ENCODE measurements at regions not wholly inside any gene's neighbourhood (a gene's known extent, or its start where the extent isn't known, plus 50 kb on each side); places are given as distances from the start of the nearest gene placed in this dataset.

GRCh38 chr11:123371506-123372297 lies 58.4 kb upstream of the GRAMD1B start:
- Mint-ChIP-seq H3K36me3 (ENCODE audit: insufficient read depth) (no peaks in the 10 kb centered on the region), H3K9me3 (ENCODE audit: low read depth) (no peaks in the 10 kb centered on the region), H3K4me1 (ENCODE audit: low read depth) (no peaks in the 10 kb centered on the region), H3K27me3 (peaks cover 29% of the 10 kb centered on the region), H3K27ac (no peak overlapping the region), H3K4me3 (ENCODE audit: low read depth) (no peak overlapping the region)
- no peak for DNase-seq (ENCODE audit: low spot score, unreplicated experiment)
- no peak for TF ChIP-seq CTCF (IDR thresholded peaks at IDR 0.05; ENCODE audit: unreplicated experiment)

- TF ChIP-seq CTCF (IDR thresholded peaks at IDR 0.05; ENCODE audit: unreplicated experiment): no peak
- Mint-ChIP-seq H3K9me3 (ENCODE audit: low read depth) (no peaks in the 10 kb centered on the region), H3K4me1 (ENCODE audit: low read depth) (no peaks in the 10 kb centered on the region), H3K4me3 (ENCODE audit: low read depth) (no peak overlapping the region), H3K27me3 (peaks cover 41% of the 10 kb centered on the region), H3K27ac (no peak overlapping the region), H3K36me3 (ENCODE audit: insufficient read depth) (no peaks in the 10 kb centered on the region)
- no peak for DNase-seq (ENCODE audit: low spot score, unreplicated experiment)
Measured at GRCh38 chr11:123366924-123367323, 63.1 kb upstream of the GRAMD1B start.

GRCh38 chr11:123365955-123366354 lies 64.1 kb upstream of the GRAMD1B start:
- TF ChIP-seq CTCF (IDR thresholded peaks at IDR 0.05; ENCODE audit: unreplicated experiment): no peak
- H3K36me3 Mint-ChIP-seq (ENCODE audit: insufficient read depth): no peaks in the 10 kb centered on the region
- DNase-seq (ENCODE audit: low spot score, unreplicated experiment): no peak
- no peaks in the 10 kb centered on the region for H3K9me3 Mint-ChIP-seq (ENCODE audit: low read depth)
- no peak overlapping the region for H3K4me3 Mint-ChIP-seq (ENCODE audit: low read depth)
- no peak overlapping the region for H3K27ac Mint-ChIP-seq
- no peaks in the 10 kb centered on the region for H3K4me1 Mint-ChIP-seq (ENCODE audit: low read depth)
- H3K27me3 Mint-ChIP-seq: peaks cover 45% of the 10 kb centered on the region

- no peak overlapping the region for H3K27ac Mint-ChIP-seq
- TF ChIP-seq CTCF (IDR thresholded peaks at IDR 0.05; ENCODE audit: unreplicated experiment): no peak
- DNase-seq (ENCODE audit: low spot score, unreplicated experiment): no peak
- no peaks in the 10 kb centered on the region for H3K36me3 Mint-ChIP-seq (ENCODE audit: insufficient read depth)
- no peak overlapping the region for H3K4me3 Mint-ChIP-seq (ENCODE audit: low read depth)
- H3K4me1 Mint-ChIP-seq (ENCODE audit: low read depth): no peaks in the 10 kb centered on the region
- peaks cover 56% of the 10 kb centered on the region for H3K27me3 Mint-ChIP-seq
- H3K9me3 Mint-ChIP-seq (ENCODE audit: low read depth): no peaks in the 10 kb centered on the region
Measured at GRCh38 chr11:123364080-123364479, 66.0 kb upstream of the GRAMD1B start.

GRCh38 chr11:123363556-123363955 lies 66.5 kb upstream of the GRAMD1B start:
- H3K4me3 Mint-ChIP-seq (ENCODE audit: low read depth): no peak overlapping the region
- no peak overlapping the region for H3K27ac Mint-ChIP-seq
- peaks cover 61% of the 10 kb centered on the region for H3K27me3 Mint-ChIP-seq
- H3K4me1 Mint-ChIP-seq (ENCODE audit: low read depth): no peaks in the 10 kb centered on the region
- no peak for DNase-seq (ENCODE audit: low spot score, unreplicated experiment)
- no peaks in the 10 kb centered on the region for H3K9me3 Mint-ChIP-seq (ENCODE audit: low read depth)
- no peaks in the 10 kb centered on the region for H3K36me3 Mint-ChIP-seq (ENCODE audit: insufficient read depth)
- no peak for TF ChIP-seq CTCF (IDR thresholded peaks at IDR 0.05; ENCODE audit: unreplicated experiment)
